GM23338 (cell line): ENCODE measurements at regions not wholly inside any gene's neighbourhood (a gene's known extent, or its start where the extent isn't known, plus 50 kb on each side); places are given as distances from the start of the nearest gene placed in this dataset.

Source experiments
- ATAC-seq: fragments of 200-7000 bp; cut with Tn5 transposase; 3 replicates; pipeline ENCODE4 v1.9.1; 2020
- DNase-seq: peaks from one replicate; pipeline ENCODE4 v3.0.0-alpha.2; 2015; ENCODE audit warnings: low spot score
- H2AFZ ChIP-seq: fragments of 200-600 bp; sonication (generic); 2 replicates; pipeline ENCODE4 v1.8.0; 2016; ENCODE audit warnings: antibody characterized with exemption, mild to moderate bottlenecking, moderate library complexity
- H3F3A ChIP-seq: fragments of 200-600 bp; sonication (generic); replicated peaks from 2 replicates; pipeline ENCODE4 v1.8.0; 2017; ENCODE audit warnings: antibody characterized with exemption, mixed run types, low read depth
- H3K27ac ChIP-seq: fragments of 200-600 bp; sonication (generic); 2 replicates; pipeline ENCODE4 v1.6.1; 2016; ENCODE audit warnings: low read depth
- H3K27me3 ChIP-seq: fragments of 200-600 bp; sonication (generic); 2 replicates; pipeline ENCODE4 v1.8.0; 2016; ENCODE audit warnings: mild to moderate bottlenecking, mixed run types, moderate library complexity; ENCODE audit not compliant: insufficient read depth
- H3K36me3 ChIP-seq: fragments of 200-600 bp; sonication (generic); 2 replicates; pipeline ENCODE4 v1.8.0; 2016; ENCODE audit warnings: mild to moderate bottlenecking; ENCODE audit not compliant: insufficient read depth
- H3K4me1 ChIP-seq: fragments of 200-600 bp; sonication (generic); 2 replicates; pipeline ENCODE4 v1.8.0; 2016; ENCODE audit warnings: mild to moderate bottlenecking, moderate library complexity; ENCODE audit not compliant: insufficient read depth
- H3K4me2 ChIP-seq: fragments of 200-600 bp; sonication (generic); 2 replicates; pipeline ENCODE4 v1.7.1; 2017; ENCODE audit warnings: mixed run types
- H3K4me3 ChIP-seq: fragments of 200-600 bp; sonication (generic); 2 replicates; pipeline ENCODE4 v1.6.1; 2016; ENCODE audit warnings: mixed run types
- H3K79me2 ChIP-seq: fragments of 200-600 bp; sonication (generic); replicated peaks from 2 replicates; pipeline ENCODE4 v1.8.0; 2017; ENCODE audit warnings: mild to moderate bottlenecking; ENCODE audit not compliant: insufficient read depth
- H3K9me2 ChIP-seq: fragments of 200-600 bp; sonication (generic); 2 replicates; pipeline ENCODE4 v1.8.0; 2017; ENCODE audit not compliant: insufficient read depth
- H4K20me1 ChIP-seq: fragments of 200-600 bp; sonication (generic); replicated peaks from 2 replicates; pipeline ENCODE4 v1.8.0; 2017; ENCODE audit warnings: mild to moderate bottlenecking; ENCODE audit not compliant: insufficient read depth
- H3K27ac Mint-ChIP-seq: 2 replicates; pipeline ENCODE4 v1.8.0; 2020; ENCODE audit warnings: inconsistent platforms, mild to moderate bottlenecking, moderate library complexity, mixed read lengths
- H3K27me3 Mint-ChIP-seq: 3 replicates; pipeline ENCODE4 v1.8.0; 2022; ENCODE audit warnings: low read depth, mild to moderate bottlenecking, moderate library complexity, mixed read lengths, inconsistent platforms; ENCODE audit not compliant: insufficient read depth, poor library complexity
- H3K36me3 Mint-ChIP-seq: 3 replicates; pipeline ENCODE4 v1.8.0; 2021; ENCODE audit warnings: low read depth, mild to moderate bottlenecking, inconsistent platforms, moderate library complexity, mixed read lengths
- H3K4me1 Mint-ChIP-seq: 3 replicates; pipeline ENCODE4 v1.8.0; 2020; ENCODE audit warnings: mild to moderate bottlenecking, inconsistent platforms, mixed read lengths
- H3K4me3 Mint-ChIP-seq: 3 replicates; pipeline ENCODE4 v1.8.0; 2021; ENCODE audit warnings: moderate library complexity, mild to moderate bottlenecking, inconsistent platforms, mixed read lengths
- H3K9me3 Mint-ChIP-seq: 3 replicates; pipeline ENCODE4 v1.8.0; 2020; ENCODE audit warnings: moderate library complexity, mild to moderate bottlenecking, inconsistent platforms, mixed read lengths
- CREB1 ChIP-seq: fragments of 250-450 bp; sonication (Bioruptor Pico); IDR thresholded peaks from 2 replicates; pipeline ENCODE4 v1.5.0; 2020; ENCODE audit warnings: low read depth, mild to moderate bottlenecking, moderate library complexity
- CTCF ChIP-seq, 2 experiments: fragments of 200-600 bp in 1 of 2; sonication (generic) in 1 of 2; conservative IDR thresholded peaks; 2 replicates each; pipeline versions ENCODE4 v1.5.1 to v1.6.1; 2016 to 2017; ENCODE audit warnings: antibody characterized with exemption in 2 of 2, low read depth in 2 of 2, mild to moderate bottlenecking in 2 of 2, moderate library complexity in 1 of 2
- EZH2 ChIP-seq: fragments of 200-600 bp; sonication (generic); IDR thresholded peaks from one replicate; pipeline ENCODE4 v1.8.0; 2017; ENCODE audit warnings: antibody characterized with exemption, mild to moderate bottlenecking, low read depth; ENCODE audit not compliant: unreplicated experiment
- EZH2phosphoT487 ChIP-seq: fragments of 200-600 bp; sonication (generic); IDR thresholded peaks from one replicate; pipeline ENCODE4 v1.8.1; 2018; ENCODE audit warnings: antibody characterized with exemption; ENCODE audit not compliant: unreplicated experiment
- JUNB ChIP-seq: IDR thresholded peaks from one replicate; pipeline ENCODE4 v1.6.1; 2016; ENCODE audit warnings: antibody characterized with exemption; ENCODE audit not compliant: unreplicated experiment
- NANOG ChIP-seq: IDR thresholded peaks from 2 replicates; pipeline ENCODE4 v1.6.1; 2016; ENCODE audit warnings: antibody characterized with exemption, borderline replicate concordance
- POLR2AphosphoS5 ChIP-seq: IDR thresholded peaks from 2 replicates; pipeline ENCODE4 v1.6.1; 2016; ENCODE audit warnings: antibody characterized with exemption, low read depth
- STAT1 ChIP-seq: IDR thresholded peaks from one replicate; pipeline ENCODE4 v1.6.1; 2016; ENCODE audit warnings: antibody characterized with exemption; ENCODE audit not compliant: unreplicated experiment
- ZNF462 ChIP-seq: fragments of 250-450 bp; sonication (Bioruptor Pico); IDR thresholded peaks from 2 replicates; pipeline ENCODE4 v1.5.0; 2020; ENCODE audit warnings: mild to moderate bottlenecking, moderate library complexity
- TF ChIP-seq, protein P1 (sequence below): IDR thresholded peaks from one replicate; pipeline ENCODE4 v1.6.1; 2018; ENCODE audit warnings: antibody characterized with exemption; ENCODE audit not compliant: unreplicated experiment
- TF ChIP-seq, protein P2 (sequence below): IDR thresholded peaks from 2 replicates; pipeline ENCODE4 v1.6.1; 2016; ENCODE audit warnings: antibody characterized with exemption

DNA sequence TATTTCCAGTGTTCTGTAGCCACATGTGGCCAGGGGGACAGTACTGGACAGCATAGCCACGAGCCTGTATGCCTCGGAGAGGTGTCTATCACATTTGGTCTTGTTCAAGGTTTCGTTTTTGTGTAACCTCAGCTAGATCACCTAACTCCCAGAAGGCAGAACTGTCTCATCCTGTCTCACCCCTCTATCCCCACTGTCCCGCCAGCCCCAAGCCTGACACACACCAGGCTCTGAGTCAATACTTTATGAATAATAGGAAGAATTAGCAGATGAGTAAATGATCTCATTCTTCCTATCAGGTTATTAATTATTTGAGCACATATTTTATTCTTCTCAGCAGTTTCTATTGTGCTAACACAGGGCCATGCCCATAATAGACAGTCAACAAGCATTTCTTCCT is 132.2 kb downstream of the NUFIP1 start (continued):
- no peak for TF ChIP-seq CTCF (conservative IDR thresholded peaks at IDR 0.05; ENCODE audit: low read depth in 2 of 2)

GRCh38 chr13:44855860-44856259 is 133.4 kb downstream of the NUFIP1 start:
- ATAC-seq (no peak), DNase-seq (no peak)
- H3K4me2 ChIP-seq: no peak overlapping the region
- no peaks in the 10 kb centered on the region for H3K27me3 ChIP-seq
- no peak overlapping the region for H3K4me3 ChIP-seq
- H3K9me2 ChIP-seq: no peaks in the 10 kb centered on the region; the same call in 1 of the 2 replicates
- peaks cover 22% of the 10 kb centered on the region for H3K4me1 ChIP-seq
- no peaks in the 10 kb centered on the region for H3F3A ChIP-seq
- Mint-ChIP-seq H3K4me1 (peaks cover 14% of the 10 kb centered on the region; the same call in 2 of the 3 replicates), H3K9me3 (no peaks in the 10 kb centered on the region), H3K4me3 (no peak overlapping the region), H3K36me3 (no peaks in the 10 kb centered on the region), H3K27ac (no peak overlapping the region), H3K27me3 (peaks cover 4% of the 10 kb centered on the region)
- H2AFZ ChIP-seq: no peak overlapping the region
- no peaks in the 10 kb centered on the region for H3K79me2 ChIP-seq
- no peak overlapping the region for H3K27ac ChIP-seq
- no peaks in the 10 kb centered on the region for H3K36me3 ChIP-seq
- H4K20me1 ChIP-seq: no peaks in the 10 kb centered on the region
- TF ChIP-seq, protein P1, sequence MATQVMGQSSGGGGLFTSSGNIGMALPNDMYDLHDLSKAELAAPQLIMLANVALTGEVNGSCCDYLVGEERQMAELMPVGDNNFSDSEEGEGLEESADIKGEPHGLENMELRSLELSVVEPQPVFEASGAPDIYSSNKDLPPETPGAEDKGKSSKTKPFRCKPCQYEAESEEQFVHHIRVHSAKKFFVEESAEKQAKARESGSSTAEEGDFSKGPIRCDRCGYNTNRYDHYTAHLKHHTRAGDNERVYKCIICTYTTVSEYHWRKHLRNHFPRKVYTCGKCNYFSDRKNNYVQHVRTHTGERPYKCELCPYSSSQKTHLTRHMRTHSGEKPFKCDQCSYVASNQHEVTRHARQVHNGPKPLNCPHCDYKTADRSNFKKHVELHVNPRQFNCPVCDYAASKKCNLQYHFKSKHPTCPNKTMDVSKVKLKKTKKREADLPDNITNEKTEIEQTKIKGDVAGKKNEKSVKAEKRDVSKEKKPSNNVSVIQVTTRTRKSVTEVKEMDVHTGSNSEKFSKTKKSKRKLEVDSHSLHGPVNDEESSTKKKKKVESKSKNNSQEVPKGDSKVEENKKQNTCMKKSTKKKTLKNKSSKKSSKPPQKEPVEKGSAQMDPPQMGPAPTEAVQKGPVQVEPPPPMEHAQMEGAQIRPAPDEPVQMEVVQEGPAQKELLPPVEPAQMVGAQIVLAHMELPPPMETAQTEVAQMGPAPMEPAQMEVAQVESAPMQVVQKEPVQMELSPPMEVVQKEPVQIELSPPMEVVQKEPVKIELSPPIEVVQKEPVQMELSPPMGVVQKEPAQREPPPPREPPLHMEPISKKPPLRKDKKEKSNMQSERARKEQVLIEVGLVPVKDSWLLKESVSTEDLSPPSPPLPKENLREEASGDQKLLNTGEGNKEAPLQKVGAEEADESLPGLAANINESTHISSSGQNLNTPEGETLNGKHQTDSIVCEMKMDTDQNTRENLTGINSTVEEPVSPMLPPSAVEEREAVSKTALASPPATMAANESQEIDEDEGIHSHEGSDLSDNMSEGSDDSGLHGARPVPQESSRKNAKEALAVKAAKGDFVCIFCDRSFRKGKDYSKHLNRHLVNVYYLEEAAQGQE: no peak
- TF ChIP-seq, protein P2, sequence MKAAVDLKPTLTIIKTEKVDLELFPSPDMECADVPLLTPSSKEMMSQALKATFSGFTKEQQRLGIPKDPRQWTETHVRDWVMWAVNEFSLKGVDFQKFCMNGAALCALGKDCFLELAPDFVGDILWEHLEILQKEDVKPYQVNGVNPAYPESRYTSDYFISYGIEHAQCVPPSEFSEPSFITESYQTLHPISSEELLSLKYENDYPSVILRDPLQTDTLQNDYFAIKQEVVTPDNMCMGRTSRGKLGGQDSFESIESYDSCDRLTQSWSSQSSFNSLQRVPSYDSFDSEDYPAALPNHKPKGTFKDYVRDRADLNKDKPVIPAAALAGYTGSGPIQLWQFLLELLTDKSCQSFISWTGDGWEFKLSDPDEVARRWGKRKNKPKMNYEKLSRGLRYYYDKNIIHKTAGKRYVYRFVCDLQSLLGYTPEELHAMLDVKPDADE: no peak
- TF ChIP-seq JUNB: no peak
- TF ChIP-seq POLR2AphosphoS5: no peak
- no peak for TF ChIP-seq ZNF462 (CRISPR knock-in tag)
- no peak for TF ChIP-seq STAT1
- no peak for TF ChIP-seq NANOG
- TF ChIP-seq CREB1 (CRISPR knock-in tag): no peak
- no peak for TF ChIP-seq CTCF (conservative IDR thresholded peaks at IDR 0.05; ENCODE audit: low read depth in 2 of 2)
- no peak for TF ChIP-seq EZH2
- no peak for TF ChIP-seq EZH2phosphoT487
